ENCODE measurements at regions not wholly inside any gene's neighbourhood (a gene's known extent, or its start where the extent isn't known, plus 50 kb on each side); places are given as distances from the start of the nearest gene placed in this dataset.

- TF ChIP-seq POLR2AphosphoS5 (IDR thresholded peaks at IDR 0.05; ENCODE audit: low read depth, low read length) (no peak), POLR2A (IDR thresholded peaks at IDR 0.05; ENCODE audit: low read depth, low read length) (no peak), SPI1 (IDR thresholded peaks at IDR 0.05; ENCODE audit: low read depth, low read length) (peak; percentile 96), POU2F2 (IDR thresholded peaks at IDR 0.05; ENCODE audit: low read depth, low read length) (no peak)
- DNase-seq (ENCODE audit: insufficient read length, low spot score): no peak
- FAIRE-seq: no peak
These were observed 658.8 kb upstream of the ID2 start for GRCh38 chr2:8022908-8023640.

GRCh38 chr2:8024506-8024905 is 657.4 kb upstream of the ID2 start:
- DNase-seq (ENCODE audit: insufficient read length, low spot score) (no peak), FAIRE-seq (no peak)
- no peak for TF ChIP-seq TAF1 (IDR thresholded peaks at IDR 0.05; ENCODE audit: low read depth, low read length)
- no peak for TF ChIP-seq SPI1 (IDR thresholded peaks at IDR 0.05; ENCODE audit: low read depth, low read length)
- TF ChIP-seq PAX5 (IDR thresholded peaks at IDR 0.05; ENCODE audit: insufficient read depth, low read length, severe bottlenecking): no peak
- TF ChIP-seq POLR2AphosphoS5 (IDR thresholded peaks at IDR 0.05; ENCODE audit: low read depth, low read length): no peak
- no peak for TF ChIP-seq POU2F2 (IDR thresholded peaks at IDR 0.05; ENCODE audit: low read depth, low read length)
- no peak for TF ChIP-seq POLR2A (IDR thresholded peaks at IDR 0.05; ENCODE audit: low read depth, low read length)

- FAIRE-seq (no peak), DNase-seq (ENCODE audit: insufficient read length, low spot score) (no peak)
- TF ChIP-seq POLR2A (IDR thresholded peaks at IDR 0.05; ENCODE audit: low read depth, low read length) (no peak), POLR2AphosphoS5 (IDR thresholded peaks at IDR 0.05; ENCODE audit: low read depth, low read length) (no peak), TAF1 (IDR thresholded peaks at IDR 0.05; ENCODE audit: low read depth, low read length) (no peak), SPI1 (IDR thresholded peaks at IDR 0.05; ENCODE audit: low read depth, low read length) (no peak), POU2F2 (IDR thresholded peaks at IDR 0.05; ENCODE audit: low read depth, low read length) (no peak)
These were observed 655.5 kb upstream of the ID2 start for GRCh38 chr2:8026381-8026780.

GRCh38 chr2:8027387-8027786 is 654.5 kb upstream of the ID2 start:
- DNase-seq (ENCODE audit: insufficient read length, low spot score): no peak
- FAIRE-seq: no peak
- TF ChIP-seq POLR2A (IDR thresholded peaks at IDR 0.05; ENCODE audit: low read depth, low read length) (no peak), POLR2AphosphoS5 (IDR thresholded peaks at IDR 0.05; ENCODE audit: low read depth, low read length) (no peak), TAF1 (IDR thresholded peaks at IDR 0.05; ENCODE audit: low read depth, low read length) (no peak), POU2F2 (IDR thresholded peaks at IDR 0.05; ENCODE audit: low read depth, low read length) (no peak), SPI1 (IDR thresholded peaks at IDR 0.05; ENCODE audit: low read depth, low read length) (no peak), PAX5 (IDR thresholded peaks at IDR 0.05; ENCODE audit: insufficient read depth, low read length, severe bottlenecking) (no peak)

GRCh38 chr2:8028036-8028435 is 653.8 kb upstream of the ID2 start:
- DNase-seq (ENCODE audit: insufficient read length, low spot score): no peak
- no peak for FAIRE-seq
- no peak for TF ChIP-seq PAX5 (IDR thresholded peaks at IDR 0.05; ENCODE audit: insufficient read depth, low read length, severe bottlenecking)
- TF ChIP-seq SPI1 (IDR thresholded peaks at IDR 0.05; ENCODE audit: low read depth, low read length): no peak
- TF ChIP-seq POU2F2 (IDR thresholded peaks at IDR 0.05; ENCODE audit: low read depth, low read length): no peak

GRCh38 chr2:8028436-8028835 is 653.4 kb upstream of the ID2 start:
- DNase-seq (ENCODE audit: insufficient read length, low spot score): no peak
- no peak for FAIRE-seq
- TF ChIP-seq SPI1 (IDR thresholded peaks at IDR 0.05; ENCODE audit: low read depth, low read length): no peak
- no peak for TF ChIP-seq POU2F2 (IDR thresholded peaks at IDR 0.05; ENCODE audit: low read depth, low read length)
- no peak for TF ChIP-seq TAF1 (IDR thresholded peaks at IDR 0.05; ENCODE audit: low read depth, low read length)
- no peak for TF ChIP-seq POLR2A (IDR thresholded peaks at IDR 0.05; ENCODE audit: low read depth, low read length)
- TF ChIP-seq PAX5 (IDR thresholded peaks at IDR 0.05; ENCODE audit: insufficient read depth, low read length, severe bottlenecking): no peak
- no peak for TF ChIP-seq POLR2AphosphoS5 (IDR thresholded peaks at IDR 0.05; ENCODE audit: low read depth, low read length)

- no peak for FAIRE-seq
These were observed 652.9 kb upstream of the ID2 start for GRCh38 chr2:8028981-8029380.

GRCh38 chr2:8030573-8031303 is 651.1 kb upstream of the ID2 start:
- TF ChIP-seq PAX5 (IDR thresholded peaks at IDR 0.05; ENCODE audit: insufficient read depth, low read length, severe bottlenecking) (no peak), POLR2A (IDR thresholded peaks at IDR 0.05; ENCODE audit: low read depth, low read length) (no peak), POLR2AphosphoS5 (IDR thresholded peaks at IDR 0.05; ENCODE audit: low read depth, low read length) (no peak), POU2F2 (IDR thresholded peaks at IDR 0.05; ENCODE audit: low read depth, low read length) (no peak), SPI1 (IDR thresholded peaks at IDR 0.05; ENCODE audit: low read depth, low read length) (no peak), TAF1 (IDR thresholded peaks at IDR 0.05; ENCODE audit: low read depth, low read length) (no peak)
- no peak for DNase-seq (ENCODE audit: insufficient read length, low spot score)
- FAIRE-seq: no peak

More at GRCh38 chr2:8028981-8029380, 652.9 kb upstream of the ID2 start:
- TF ChIP-seq POLR2A (IDR thresholded peaks at IDR 0.05; ENCODE audit: low read depth, low read length) (no peak), POLR2AphosphoS5 (IDR thresholded peaks at IDR 0.05; ENCODE audit: low read depth, low read length) (no peak), POU2F2 (IDR thresholded peaks at IDR 0.05; ENCODE audit: low read depth, low read length) (no peak), PAX5 (IDR thresholded peaks at IDR 0.05; ENCODE audit: insufficient read depth, low read length, severe bottlenecking) (no peak), TAF1 (IDR thresholded peaks at IDR 0.05; ENCODE audit: low read depth, low read length) (no peak), SPI1 (IDR thresholded peaks at IDR 0.05; ENCODE audit: low read depth, low read length) (no peak)
- DNase-seq (ENCODE audit: insufficient read length, low spot score): no peak

- TF ChIP-seq PAX5 (IDR thresholded peaks at IDR 0.05; ENCODE audit: insufficient read depth, low read length, severe bottlenecking): no peak
- TF ChIP-seq TAF1 (IDR thresholded peaks at IDR 0.05; ENCODE audit: low read depth, low read length): no peak
- TF ChIP-seq POLR2A (IDR thresholded peaks at IDR 0.05; ENCODE audit: low read depth, low read length): no peak
- TF ChIP-seq POU2F2 (IDR thresholded peaks at IDR 0.05; ENCODE audit: low read depth, low read length): no peak
- FAIRE-seq: no peak
These were observed 650.5 kb upstream of the ID2 start for GRCh38 chr2:8031370-8031769.

More at GRCh38 chr2:8031370-8031769, 650.5 kb upstream of the ID2 start:
- DNase-seq (ENCODE audit: insufficient read length, low spot score): no peak

All from GM12891 (cell line).